Keratinocyte (primary cell): ENCODE measurements at regions not wholly inside any gene's neighbourhood (a gene's known extent, or its start where the extent isn't known, plus 50 kb on each side); places are given as distances from the start of the nearest gene placed in this dataset.
"Not testable (repeated sequence)": the region's sequence is repeated elsewhere in the genome, so short reads cannot be mapped to it uniquely, and the experiment has no call there.

ENCODE experiments used
- DNase-seq: peaks from one replicate; pipeline ENCODE4 v3.0.0-alpha.2; 2011; ENCODE audit warnings: low read depth, missing footprints, low spot score
- FAIRE-seq: peaks from 2 replicates; lab custom pipeline; 2011; peaks lifted over from hg19 to GRCh38; lab: Jason Lieb, UNC
- H2AFZ ChIP-seq: 2 replicates; pipeline ENCODE4 v1.6.0; 2012; ENCODE audit warnings: low read length, control low read depth, inconsistent platforms; ENCODE audit not compliant: control insufficient read depth
- H3K27ac ChIP-seq: 2 replicates; pipeline ENCODE4 v1.5.1; 2011; ENCODE audit warnings: low read length; ENCODE audit not compliant: control insufficient read depth, insufficient read depth
- H3K27me3 ChIP-seq: 3 replicates; pipeline ENCODE4 v1.6.0; 2011; ENCODE audit warnings: low read length; ENCODE audit not compliant: control insufficient read depth, insufficient read depth; ENCODE audit errors: extremely low read depth
- H3K36me3 ChIP-seq, 2 experiments: 2 replicates in 1 of 2; 3 replicates in 1 of 2; pipeline ENCODE4 v1.5.1; 2011; ENCODE audit warnings: low read length in 2 of 2, mild to moderate bottlenecking in 1 of 2; ENCODE audit not compliant: control insufficient read depth in 2 of 2, insufficient read depth in 2 of 2; ENCODE audit errors: extremely low read depth in 1 of 2
- H3K4me1 ChIP-seq: 3 replicates; pipeline ENCODE4 v1.5.1; 2011; ENCODE audit warnings: low read length; ENCODE audit not compliant: control insufficient read depth, insufficient read depth; ENCODE audit errors: extremely low read depth
- H3K4me2 ChIP-seq: 3 replicates; pipeline ENCODE4 v1.6.0; 2011; ENCODE audit warnings: low read depth, low read length; ENCODE audit not compliant: control insufficient read depth, insufficient read depth; ENCODE audit errors: extremely low read depth
- H3K4me3 ChIP-seq, 3 experiments: fragments of 200-600 bp in 1 of 3; sonication (generic) in 1 of 3; 2 replicates in 2 of 3; 3 replicates in 1 of 3; pipeline ENCODE4 v1.5.1; 2011 to 2016; ENCODE audit warnings: low read length in 3 of 3, mild to moderate bottlenecking in 3 of 3, control low read depth in 2 of 3, inconsistent platforms in 1 of 3, low read depth in 1 of 3, mixed read lengths in 1 of 3, mixed run types in 1 of 3, moderate library complexity in 1 of 3; ENCODE audit not compliant: control insufficient read depth in 2 of 3, insufficient read depth in 2 of 3; ENCODE audit errors: extremely low read depth in 1 of 3
- H3K79me2 ChIP-seq: 2 replicates; pipeline ENCODE4 v1.6.0; 2012; ENCODE audit warnings: low read length; ENCODE audit not compliant: control insufficient read depth, insufficient read depth
- H3K9ac ChIP-seq: 3 replicates; pipeline ENCODE4 v1.6.0; 2011; ENCODE audit warnings: low read length; ENCODE audit not compliant: control insufficient read depth, insufficient read depth; ENCODE audit errors: extremely low read depth
- H3K9me1 ChIP-seq: 3 replicates; pipeline ENCODE4 v1.6.0; 2011; ENCODE audit warnings: low read length; ENCODE audit not compliant: control insufficient read depth, insufficient read depth; ENCODE audit errors: extremely low read depth
- H3K9me3 ChIP-seq: 2 replicates; pipeline ENCODE4 v1.5.1; 2012; ENCODE audit warnings: low read depth, low read length; ENCODE audit not compliant: control insufficient read depth
- H4K20me1 ChIP-seq: 3 replicates; pipeline ENCODE4 v1.6.0; 2011; ENCODE audit warnings: low read length; ENCODE audit not compliant: control insufficient read depth, insufficient read depth; ENCODE audit errors: extremely low read depth
- EZH2 ChIP-seq: IDR thresholded peaks from one replicate; pipeline ENCODE4 v1.6.1; 2012; ENCODE audit warnings: inconsistent platforms, mild to moderate bottlenecking, low read length, moderate library complexity
- dilution Hi-C: fragments of 300-500 bp; cut with MboI; formaldehyde crosslinking; loops from one replicate; pipeline ENCODE4 v1.7.0; 2020; ENCODE audit warnings: low sequenced_read_pairs; ENCODE audit not compliant: extremely low pct_ligation_motif_present
- TF ChIP-seq, protein P1 (sequence below), 3 experiments: IDR thresholded peaks in 1 of 3; conservative IDR thresholded peaks in 1 of 3; optimal IDR thresholded peaks in 1 of 3; 2 replicates in 2 of 3; 3 replicates in 1 of 3; pipeline versions ENCODE3 to v1.5.1; 2011; ENCODE audit warnings: low read length in 3 of 3, mild to moderate bottlenecking in 3 of 3, moderate library complexity in 2 of 3, control low read depth in 1 of 3, inconsistent platforms in 1 of 3; ENCODE audit not compliant: insufficient read depth in 2 of 3; ENCODE audit errors: extremely low read depth in 1 of 3

DNA sequence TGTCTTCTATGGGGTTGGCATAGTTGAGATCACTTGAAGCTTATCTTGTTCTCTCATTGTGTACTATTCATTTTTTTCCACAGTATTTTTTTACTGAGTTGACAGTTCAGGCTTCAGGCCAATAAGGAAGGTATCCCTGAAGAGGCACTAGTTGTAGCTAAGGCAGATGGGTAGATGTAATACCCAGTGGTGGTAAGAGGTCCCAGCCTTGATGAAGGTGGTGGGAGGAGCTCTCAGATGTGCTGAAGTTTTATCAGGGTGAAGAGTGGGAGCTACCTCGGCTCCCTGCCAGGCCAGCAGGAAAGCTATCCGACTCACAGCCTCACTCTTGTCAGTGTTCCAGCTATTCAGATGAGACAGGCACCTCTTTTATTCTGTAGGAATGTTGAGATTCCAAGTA is 87.7 kb upstream of the UFL1 start:
- dilution Hi-C loops = no loop called here
- no peak overlapping the region for H3K4me3 ChIP-seq
- no peaks in the 10 kb centered on the region for H3K36me3 ChIP-seq
- H3K79me2 ChIP-seq = no peaks in the 10 kb centered on the region
- FAIRE-seq = no peak
- H3K27me3 ChIP-seq = no peaks in the 10 kb centered on the region
- H3K9me3 ChIP-seq = no peaks in the 10 kb centered on the region
- no peaks in the 10 kb centered on the region for H3K9me1 ChIP-seq
- no peak overlapping the region for H2AFZ ChIP-seq
- no peak overlapping the region for H3K4me2 ChIP-seq
- no peaks in the 10 kb centered on the region for H3K4me1 ChIP-seq
- H3K9ac ChIP-seq = no peak overlapping the region
- H3K27ac ChIP-seq = no peak overlapping the region
- DNase-seq = no peak
- no peaks in the 10 kb centered on the region for H4K20me1 ChIP-seq
- TF ChIP-seq EZH2 = no peak

DNA sequence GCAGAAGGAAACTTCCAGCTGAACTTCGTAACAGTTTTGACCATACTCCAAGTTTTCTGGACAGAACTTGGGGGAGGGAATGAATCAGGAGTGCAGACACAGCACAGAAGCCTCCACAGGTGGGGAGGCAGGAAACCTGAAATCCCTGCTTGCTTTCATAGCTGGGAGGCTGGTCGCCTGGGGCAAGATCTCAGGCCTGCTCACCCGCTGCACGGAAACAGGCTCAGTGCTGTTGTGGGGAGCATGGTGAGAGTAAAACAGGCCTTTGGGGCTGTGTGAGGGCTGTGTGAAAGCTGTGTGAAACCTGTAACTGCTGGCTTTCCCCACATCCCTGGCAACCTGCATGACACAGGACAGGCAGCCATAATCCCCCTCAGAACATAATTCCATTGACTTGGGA is 85.2 kb upstream of the UFL1 start:
- Histone ChIP-seq H3K4me1 (no peaks in the 10 kb centered on the region), H3K9me1 (no peaks in the 10 kb centered on the region), H3K9me3 (no peaks in the 10 kb centered on the region), H3K4me2 (no peak overlapping the region), H3K79me2 (no peaks in the 10 kb centered on the region), H3K27ac (no peak overlapping the region), H3K36me3 (no peaks in the 10 kb centered on the region), H2AFZ (no peak overlapping the region), H3K4me3 (no peak overlapping the region), H3K27me3 (no peaks in the 10 kb centered on the region), H4K20me1 (no peaks in the 10 kb centered on the region), H3K9ac (no peak overlapping the region)
- TF ChIP-seq, protein P1, sequence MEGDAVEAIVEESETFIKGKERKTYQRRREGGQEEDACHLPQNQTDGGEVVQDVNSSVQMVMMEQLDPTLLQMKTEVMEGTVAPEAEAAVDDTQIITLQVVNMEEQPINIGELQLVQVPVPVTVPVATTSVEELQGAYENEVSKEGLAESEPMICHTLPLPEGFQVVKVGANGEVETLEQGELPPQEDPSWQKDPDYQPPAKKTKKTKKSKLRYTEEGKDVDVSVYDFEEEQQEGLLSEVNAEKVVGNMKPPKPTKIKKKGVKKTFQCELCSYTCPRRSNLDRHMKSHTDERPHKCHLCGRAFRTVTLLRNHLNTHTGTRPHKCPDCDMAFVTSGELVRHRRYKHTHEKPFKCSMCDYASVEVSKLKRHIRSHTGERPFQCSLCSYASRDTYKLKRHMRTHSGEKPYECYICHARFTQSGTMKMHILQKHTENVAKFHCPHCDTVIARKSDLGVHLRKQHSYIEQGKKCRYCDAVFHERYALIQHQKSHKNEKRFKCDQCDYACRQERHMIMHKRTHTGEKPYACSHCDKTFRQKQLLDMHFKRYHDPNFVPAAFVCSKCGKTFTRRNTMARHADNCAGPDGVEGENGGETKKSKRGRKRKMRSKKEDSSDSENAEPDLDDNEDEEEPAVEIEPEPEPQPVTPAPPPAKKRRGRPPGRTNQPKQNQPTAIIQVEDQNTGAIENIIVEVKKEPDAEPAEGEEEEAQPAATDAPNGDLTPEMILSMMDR (optimal IDR thresholded peaks at IDR 0.05 in 1 of 3, IDR thresholded peaks at IDR 0.05 in 1 of 3, conservative IDR thresholded peaks at IDR 0.05 in 1 of 3; ENCODE audit: extremely low read depth in 1 of 3, insufficient read depth in 2 of 3, low read length in 3 of 3) = no peak
- no peak for TF ChIP-seq EZH2
- no peak for FAIRE-seq
- DNase-seq = no peak
- dilution Hi-C loops = no loop called here

- H3K4me3 ChIP-seq, dilution Hi-C loops, FAIRE-seq, H3K9me3 ChIP-seq, H3K79me2 ChIP-seq, H4K20me1 ChIP-seq, H3K27ac ChIP-seq, DNase-seq, H3K27me3 ChIP-seq, H3K4me1 ChIP-seq, H3K9ac ChIP-seq, H3K9me1 ChIP-seq, H3K36me3 ChIP-seq, H3K4me2 ChIP-seq, H2AFZ ChIP-seq: not testable (repeated sequence)
These were observed 84.4 kb upstream of the UFL1 start for GRCh38 chr6:96437228-96437627.
